Right lobe of liver (tissue), 4 donors: ENCODE measurements at regions not wholly inside any gene's neighbourhood (a gene's known extent, or its start where the extent isn't known, plus 50 kb on each side); places are given as distances from the start of the nearest gene placed in this dataset.

Experiments used
- CTCF ChIP-seq, 4 donors: fragments of 200-600 bp in 3 of 4; fragments of 450-650 bp in 1 of 4; IDR thresholded peaks; one replicate each; pipeline versions ENCODE4 v1.5.1 to v1.8.0; 2016 to 2022; ENCODE audit warnings: antibody characterized with exemption in 4 of 4, mild to moderate bottlenecking in 2 of 4
- POLR2A ChIP-seq: fragments of 450-650 bp; IDR thresholded peaks from one replicate; pipeline ENCODE4 v1.6.1; 2017; ENCODE audit warnings: antibody characterized with exemption, mild to moderate bottlenecking
- donor health status: DM: no; HTN: no; CAD: no.
- donor health status: DM: no; HTN: no; CAD: no.
- donor health status: DM: no; HTN: yes; CAD: no.

- TF ChIP-seq CTCF (IDR thresholded peaks at IDR 0.05) (no peak), POLR2A (no peak)
These were observed 73.9 kb upstream of the LPP start for GRCh38 chr3:188080091-188080490.
